MCF 10A (cell line): ENCODE measurements at regions not wholly inside any gene's neighbourhood (a gene's known extent, or its start where the extent isn't known, plus 50 kb on each side); places are given as distances from the start of the nearest gene placed in this dataset.

Experiments used
- BruUV-seq: library from RNA; stranded (reverse); fragments of 400-500 nt; replicated peaks from 2 replicates; lab custom pipeline; 2021; lab: Mats Ljungman, UMichigan
- CTCF ChIA-PET: fragments of 300-600 bp; sonication (Branson Sonifier 250); formaldehyde crosslinking; extraction: SDS; loops from one replicate; lab custom pipeline; 2021; ENCODE audit warnings: antibody characterized with exemption, inconsistent platforms; lab: Yijun Ruan, JAX
- POLR2A ChIA-PET: fragments of 300-600, 350-650 bp; sonication (Branson Sonifier 250); formaldehyde crosslinking; extraction: SDS; loops from one replicate; lab custom pipeline; 2020; ENCODE audit warnings: antibody characterized with exemption, inconsistent platforms; lab: Yijun Ruan, JAX
- DNase-seq: peaks from one replicate; pipeline ENCODE4 v3.0.0-alpha.2; 2018; ENCODE audit not compliant: unreplicated experiment
- H3K27ac Mint-ChIP-seq: one replicate; pipeline ENCODE4 v1.8.0; 2022; ENCODE audit warnings: mild to moderate bottlenecking, low read depth, mixed read lengths; ENCODE audit not compliant: unreplicated experiment
- H3K27me3 Mint-ChIP-seq: one replicate; pipeline ENCODE4 v1.8.0; 2022; ENCODE audit warnings: mixed read lengths; ENCODE audit not compliant: insufficient read depth, unreplicated experiment
- H3K36me3 Mint-ChIP-seq: one replicate; pipeline ENCODE4 v1.8.0; 2022; ENCODE audit warnings: mild to moderate bottlenecking, moderate library complexity, mixed read lengths; ENCODE audit not compliant: insufficient read depth, unreplicated experiment
- H3K4me1 Mint-ChIP-seq: one replicate; pipeline ENCODE4 v1.8.0; 2022; ENCODE audit warnings: mixed read lengths; ENCODE audit not compliant: insufficient read depth, unreplicated experiment
- H3K4me3 Mint-ChIP-seq: one replicate; pipeline ENCODE4 v1.8.0; 2022; ENCODE audit warnings: mild to moderate bottlenecking, moderate library complexity, mixed read lengths; ENCODE audit not compliant: unreplicated experiment
- H3K9me3 Mint-ChIP-seq: one replicate; pipeline ENCODE4 v1.8.0; 2022; ENCODE audit warnings: mixed read lengths; ENCODE audit not compliant: unreplicated experiment
- CTCF ChIP-seq: fragments of 200-600 bp; IDR thresholded peaks from one replicate; pipeline ENCODE4 v1.8.0; 2022; ENCODE audit warnings: antibody characterized with exemption, mild to moderate bottlenecking; ENCODE audit not compliant: unreplicated experiment
- intact Hi-C: fragments of 100-400 bp; cut with micrococcal nuclease; formaldehyde crosslinking; loops from 2 replicates; pipeline ENCODE4 v1.14.1; 2022

- no peaks in the 10 kb centered on the region for H3K9me3 Mint-ChIP-seq
- no peak overlapping the region for H3K27ac Mint-ChIP-seq
- no TSS peak for BruUV-seq
- H3K36me3 Mint-ChIP-seq, result no peaks in the 10 kb centered on the region
- TF ChIP-seq CTCF, result no peak
- intact Hi-C loops, result no loop called here
- no peak overlapping the region for H3K4me3 Mint-ChIP-seq
- no peaks in the 10 kb centered on the region for H3K4me1 Mint-ChIP-seq
- POLR2A ChIA-PET, result no interaction called here
- no peak for DNase-seq
- CTCF ChIA-PET, result no interaction called here
- H3K27me3 Mint-ChIP-seq, result no peaks in the 10 kb centered on the region
These were observed 79.9 kb downstream of the TAF11L14 start for GRCh38 chr5:17714186-17714585.

GRCh38 chr5:17719592-17719991, 85.3 kb downstream of the TAF11L14 start:
- intact Hi-C loops, result no loop called here
- ChIA-PET POLR2A (no interaction called here), CTCF (interaction anchor here (0.7 kb wide), 1 partner anchor 11 kb away, joined by 3 read pairs; no protein-coding TSS in a partner anchor)
- Mint-ChIP-seq H3K27me3 (no peaks in the 10 kb centered on the region), H3K4me3 (no peak overlapping the region), H3K4me1 (no peaks in the 10 kb centered on the region), H3K27ac (no peak overlapping the region), H3K9me3 (no peaks in the 10 kb centered on the region), H3K36me3 (no peaks in the 10 kb centered on the region)
- DNase-seq, result no peak
- BruUV-seq, result no TSS peak
- TF ChIP-seq CTCF, result no peak

GRCh38 chr5:17720071-17720470, 85.8 kb downstream of the TAF11L14 start:
- no peak for TF ChIP-seq CTCF
- no peaks in the 10 kb centered on the region for H3K4me1 Mint-ChIP-seq

GRCh38 chr5:17723876-17724275, 89.6 kb downstream of the TAF11L14 start:
- ChIA-PET POLR2A (interaction anchor here (0.6 kb wide), 1 partner anchor 27 kb away, joined by 4 read pairs; no protein-coding TSS in a partner anchor), CTCF (interaction anchor here (0.7 kb wide), 1 partner anchor 25 kb away, joined by 3 read pairs; no protein-coding TSS in a partner anchor)
- intact Hi-C loops, result no loop called here
- H3K36me3 Mint-ChIP-seq, result no peaks in the 10 kb centered on the region
- BruUV-seq, result no TSS peak
- H3K27me3 Mint-ChIP-seq, result no peaks in the 10 kb centered on the region
- no peak overlapping the region for H3K27ac Mint-ChIP-seq
- no peak overlapping the region for H3K4me3 Mint-ChIP-seq
- no peaks in the 10 kb centered on the region for H3K4me1 Mint-ChIP-seq
- no peak for TF ChIP-seq CTCF
- no peaks in the 10 kb centered on the region for H3K9me3 Mint-ChIP-seq
- DNase-seq, result no peak

More at GRCh38 chr5:17720071-17720470, 85.8 kb downstream of the TAF11L14 start:
- no TSS peak for BruUV-seq
- Mint-ChIP-seq H3K36me3 (no peaks in the 10 kb centered on the region), H3K9me3 (no peaks in the 10 kb centered on the region), H3K27ac (no peak overlapping the region), H3K27me3 (no peaks in the 10 kb centered on the region), H3K4me3 (no peak overlapping the region)
- intact Hi-C loops, result no loop called here
- POLR2A ChIA-PET, result no interaction called here
- no peak for DNase-seq
- CTCF ChIA-PET, result interaction anchor here (0.7 kb wide), 1 partner anchor 10 kb away, joined by 3 read pairs; no protein-coding TSS in a partner anchor
